GM12864 (cell line): ENCODE measurements at regions not wholly inside any gene's neighbourhood (a gene's known extent, or its start where the extent isn't known, plus 50 kb on each side); places are given as distances from the start of the nearest gene placed in this dataset.

Experiments used
- DNase-seq: peaks from one replicate; pipeline ENCODE4 v3.0.0-alpha.2; 2011; ENCODE audit warnings: low read depth
- H3K4me3 ChIP-seq: 2 replicates; pipeline ENCODE4 v1.5.1; 2011; ENCODE audit warnings: mild to moderate bottlenecking, low read depth, low read length, control low read depth
- CTCF ChIP-seq: IDR thresholded peaks from 2 replicates; pipeline ENCODE4 v1.5.1; 2011; ENCODE audit warnings: low read depth, mild to moderate bottlenecking, moderate library complexity, low read length, control low read depth, inconsistent platforms; ENCODE audit errors: missing control alignments

- no peak overlapping the region for H3K4me3 ChIP-seq
- DNase-seq, result no peak
- TF ChIP-seq CTCF, result no peak
Measured at GRCh38 chr21:27703791-27704190, 736.9 kb upstream of the ADAMTS5 start.

GRCh38 chr21:27700974-27701614 lies 734.2 kb upstream of the ADAMTS5 start:
- DNase-seq, result no peak
- H3K4me3 ChIP-seq, result no peak overlapping the region
- no peak for TF ChIP-seq CTCF

- TF ChIP-seq CTCF, result no peak
- H3K4me3 ChIP-seq, result no peak overlapping the region
- DNase-seq, result no peak
Measured at GRCh38 chr21:27695246-27695645, 728.4 kb upstream of the ADAMTS5 start.

- H3K4me3 ChIP-seq, result no peak overlapping the region
- no peak for TF ChIP-seq CTCF
- no peak for DNase-seq
Measured at GRCh38 chr21:27694667-27695066, 727.8 kb upstream of the ADAMTS5 start.

GRCh38 chr21:27693376-27693775 lies 726.5 kb upstream of the ADAMTS5 start:
- H3K4me3 ChIP-seq, result no peak overlapping the region
- TF ChIP-seq CTCF, result no peak
- no peak for DNase-seq

- no peak for DNase-seq
- no peak for TF ChIP-seq CTCF
- no peak overlapping the region for H3K4me3 ChIP-seq
Measured at GRCh38 chr21:27691516-27691915, 724.6 kb upstream of the ADAMTS5 start.

- H3K4me3 ChIP-seq, result no peak overlapping the region
- no peak for TF ChIP-seq CTCF
- DNase-seq, result no peak
Measured at GRCh38 chr21:27691006-27691405, 724.1 kb upstream of the ADAMTS5 start.
